ENCODE measurements at regions not wholly inside any gene's neighbourhood (a gene's known extent, or its start where the extent isn't known, plus 50 kb on each side); places are given as distances from the start of the nearest gene placed in this dataset.

GRCh38 chr10:9061871-9062270 is 1007.4 kb downstream of the GATA3 start:
- TF ChIP-seq POLR2A (IDR thresholded peaks at IDR 0.05) (no peak), CTCF (IDR thresholded peaks at IDR 0.05) (no peak)
